ENCODE measurements at regions not wholly inside any gene's neighbourhood (a gene's known extent, or its start where the extent isn't known, plus 50 kb on each side); places are given as distances from the start of the nearest gene placed in this dataset.

GRCh38 chr9:87122947-87123685 lies 175.8 kb upstream of the GAS1 start:
- no peak for DNase-seq

GRCh38 chr9:87123830-87124229 lies 176.5 kb upstream of the GAS1 start:
- DNase-seq, result no peak

GRCh38 chr9:87125819-87126218 lies 178.5 kb upstream of the GAS1 start:
- no peak for DNase-seq

GRCh38 chr9:87127543-87127942 lies 180.2 kb upstream of the GAS1 start:
- no peak for DNase-seq

GRCh38 chr9:87127978-87128614 lies 180.8 kb upstream of the GAS1 start:
- DNase-seq, result no peak

- no peak for DNase-seq
These were observed 181.7 kb upstream of the GAS1 start for GRCh38 chr9:87128844-87129493.

- DNase-seq, result no peak
These were observed 187.8 kb upstream of the GAS1 start for GRCh38 chr9:87135074-87135473.

- no peak for DNase-seq
These were observed 190.4 kb upstream of the GAS1 start for GRCh38 chr9:87137718-87138117.

- no peak for DNase-seq
These were observed 191.1 kb upstream of the GAS1 start for GRCh38 chr9:87138128-87139040.

- no peak for DNase-seq
These were observed 191.9 kb upstream of the GAS1 start for GRCh38 chr9:87139099-87139730.

- no peak for DNase-seq
These were observed 192.8 kb upstream of the GAS1 start for GRCh38 chr9:87140142-87140541.

- DNase-seq, result no peak
These were observed 193.4 kb upstream of the GAS1 start for GRCh38 chr9:87140605-87141109.

GRCh38 chr9:87141124-87141523 lies 193.8 kb upstream of the GAS1 start:
- no peak for DNase-seq

- DNase-seq, result no peak
These were observed 199.6 kb upstream of the GAS1 start for GRCh38 chr9:87146933-87147332.

- no peak for DNase-seq
These were observed 200.5 kb upstream of the GAS1 start for GRCh38 chr9:87147839-87148238.

- peak; percentile 9 to 35 for DNase-seq
These were observed 201.2 kb upstream of the GAS1 start for GRCh38 chr9:87148331-87149104.

- no peak for DNase-seq
These were observed 202.5 kb upstream of the GAS1 start for GRCh38 chr9:87149799-87150198.

- DNase-seq, result no peak
These were observed 204.9 kb upstream of the GAS1 start for GRCh38 chr9:87152256-87152655.

GRCh38 chr9:87156247-87156646 lies 208.9 kb upstream of the GAS1 start:
- no peak for DNase-seq

GRCh38 chr9:87157366-87158031 lies 210.2 kb upstream of the GAS1 start:
- DNase-seq, result no peak

- no peak for DNase-seq
These were observed 211.5 kb upstream of the GAS1 start for GRCh38 chr9:87158765-87159164.

All from inflammatory macrophage (primary cell).